GM21447 (cell line): ENCODE measurements at regions not wholly inside any gene's neighbourhood (a gene's known extent, or its start where the extent isn't known, plus 50 kb on each side); places are given as distances from the start of the nearest gene placed in this dataset.
A peak's percentile ranks its signal among the peaks of the same experiment; 100 is the strongest.
"Not testable (repeated sequence)": the region's sequence is repeated elsewhere in the genome, so short reads cannot be mapped to it uniquely, and the experiment has no call there.

ENCODE experiments used
- ATAC-seq: cut with Tn5 transposase; IDR thresholded peaks from one replicate; pipeline ENCODE4 v1.9.1; 2021; ENCODE audit not compliant: unreplicated experiment

- ATAC-seq, result no peak
Observed at GRCh38 chrX:143935601-143936000, 51.7 kb downstream of the UBE2NL start.

- ATAC-seq, result no peak
Observed at GRCh38 chrX:143940119-143940518, 56.2 kb downstream of the UBE2NL start.

- ATAC-seq, result no peak
Observed at GRCh38 chrX:143945171-143945570, 61.3 kb downstream of the UBE2NL start.

- ATAC-seq, result no peak
Observed at GRCh38 chrX:143964549-143964948, 80.7 kb downstream of the UBE2NL start.

- ATAC-seq, result no peak
Observed at GRCh38 chrX:143988356-143988755, 104.5 kb downstream of the UBE2NL start.

- no peak for ATAC-seq
Observed at GRCh38 chrX:143994206-143994605, 110.3 kb downstream of the UBE2NL start.

GRCh38 chrX:143998261-143998660 lies 114.4 kb downstream of the UBE2NL start:
- no peak for ATAC-seq

- no peak for ATAC-seq
Observed at GRCh38 chrX:144006811-144007210, 122.9 kb downstream of the UBE2NL start.

- ATAC-seq, result no peak
Observed at GRCh38 chrX:144040793-144041192, 156.9 kb downstream of the UBE2NL start.

GRCh38 chrX:144042271-144042670 lies 158.4 kb downstream of the UBE2NL start:
- ATAC-seq, result no peak

GRCh38 chrX:144075432-144075831 lies 191.6 kb downstream of the UBE2NL start:
- no peak for ATAC-seq

GRCh38 chrX:144082237-144082636 lies 198.4 kb downstream of the UBE2NL start:
- ATAC-seq, result not testable (repeated sequence)

GRCh38 chrX:144089674-144090073 lies 205.8 kb downstream of the UBE2NL start:
- ATAC-seq, result not testable (repeated sequence)

- not testable (repeated sequence) for ATAC-seq
Observed at GRCh38 chrX:144092116-144092515, 208.2 kb downstream of the UBE2NL start.

- ATAC-seq, result not testable (repeated sequence)
Observed at GRCh38 chrX:144119490-144119889, 235.6 kb downstream of the UBE2NL start.

GRCh38 chrX:144121566-144121965 lies 237.7 kb downstream of the UBE2NL start:
- not testable (repeated sequence) for ATAC-seq

GRCh38 chrX:144127570-144128169 lies 243.8 kb downstream of the UBE2NL start:
- ATAC-seq, result not testable (repeated sequence)

- not testable (repeated sequence) for ATAC-seq
Observed at GRCh38 chrX:144129511-144129910, 245.6 kb downstream of the UBE2NL start.

- not testable (repeated sequence) for ATAC-seq
Observed at GRCh38 chrX:144130507-144130906, 246.6 kb downstream of the UBE2NL start.

- not testable (repeated sequence) for ATAC-seq
Observed at GRCh38 chrX:144131080-144131479, 247.2 kb downstream of the UBE2NL start.

GRCh38 chrX:144134448-144135119 lies 250.7 kb downstream of the UBE2NL start:
- not testable (repeated sequence) for ATAC-seq

GRCh38 chrX:144154474-144154873 lies 270.6 kb downstream of the UBE2NL start:
- ATAC-seq, result not testable (repeated sequence)

GRCh38 chrX:144185197-144185596 lies 301.3 kb downstream of the UBE2NL start:
- peak; percentile 50 for ATAC-seq
